Left ventricle myocardium inferior (tissue), 1 donor: ENCODE measurements at regions not wholly inside any gene's neighbourhood (a gene's known extent, or its start where the extent isn't known, plus 50 kb on each side); places are given as distances from the start of the nearest gene placed in this dataset.
"Not testable (repeated sequence)": the region's sequence is repeated elsewhere in the genome, so short reads cannot be mapped to it uniquely, and the experiment has no call there.

Source experiments
- DNase-seq: peaks from one replicate; pipeline ENCODE4 v3.0.0-alpha.2; 2020
- H3K27ac ChIP-seq: fragments of 200-600 bp; replicated peaks from 2 replicates; pipeline ENCODE4 v1.8.0; 2021
- H3K27me3 ChIP-seq: fragments of 200-600 bp; 2 replicates; pipeline ENCODE4 v1.8.0; 2021; ENCODE audit warnings: low read depth
- H3K36me3 ChIP-seq: fragments of 200-600 bp; 2 replicates; pipeline ENCODE4 v1.8.0; 2021
- H3K4me1 ChIP-seq: fragments of 200-600 bp; 2 replicates; pipeline ENCODE4 v1.8.0; 2021
- H3K4me3 ChIP-seq: fragments of 200-600 bp; 2 replicates; pipeline ENCODE4 v1.8.0; 2021; ENCODE audit warnings: mild to moderate bottlenecking, moderate library complexity
- H3K9me3 ChIP-seq: fragments of 200-600 bp; replicated peaks from 2 replicates; pipeline ENCODE4 v1.8.0; 2021
- CTCF ChIP-seq: fragments of 200-600 bp; IDR thresholded peaks from 2 replicates; pipeline ENCODE4 v1.8.0; 2021; ENCODE audit warnings: antibody characterized with exemption, mild to moderate bottlenecking, borderline replicate concordance
- intact Hi-C: fragments of 100-400 bp; cut with micrococcal nuclease; formaldehyde crosslinking; loops from one replicate; pipeline ENCODE4 v1.11.0; 2022
- donor health status: DM: no; HTN: yes; CAD: no; lungs with severe emphysema.

DNA sequence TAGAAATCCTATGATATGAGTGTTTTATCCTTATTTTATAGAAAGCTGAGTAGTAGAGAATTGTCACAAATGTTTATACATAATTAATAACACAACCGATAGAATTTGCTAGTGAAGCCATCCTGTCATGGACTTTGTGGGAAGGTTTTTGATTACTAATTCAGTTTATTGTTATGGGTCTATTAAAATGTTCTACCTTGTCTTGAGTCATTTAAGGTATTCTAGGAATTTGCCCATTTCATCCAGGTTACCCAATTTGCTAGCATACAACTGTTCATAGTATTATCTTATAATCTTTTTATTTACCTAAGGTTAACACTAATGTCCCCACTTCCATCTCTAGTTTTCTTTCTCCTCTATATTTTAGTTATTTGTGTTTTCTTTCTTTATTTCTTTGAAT lies 553.1 kb upstream of the ATXN7L3B start:
- no peak overlapping the region for H3K4me3 ChIP-seq
- no peak for TF ChIP-seq CTCF
- H3K9me3 ChIP-seq = peaks cover 8% of the 10 kb centered on the region
- H3K27me3 ChIP-seq = no peaks in the 10 kb centered on the region
- no peak for DNase-seq
- H3K27ac ChIP-seq = no peak overlapping the region
- intact Hi-C loops = no loop called here
- no peaks in the 10 kb centered on the region for H3K36me3 ChIP-seq
- H3K4me1 ChIP-seq = no peaks in the 10 kb centered on the region

DNA sequence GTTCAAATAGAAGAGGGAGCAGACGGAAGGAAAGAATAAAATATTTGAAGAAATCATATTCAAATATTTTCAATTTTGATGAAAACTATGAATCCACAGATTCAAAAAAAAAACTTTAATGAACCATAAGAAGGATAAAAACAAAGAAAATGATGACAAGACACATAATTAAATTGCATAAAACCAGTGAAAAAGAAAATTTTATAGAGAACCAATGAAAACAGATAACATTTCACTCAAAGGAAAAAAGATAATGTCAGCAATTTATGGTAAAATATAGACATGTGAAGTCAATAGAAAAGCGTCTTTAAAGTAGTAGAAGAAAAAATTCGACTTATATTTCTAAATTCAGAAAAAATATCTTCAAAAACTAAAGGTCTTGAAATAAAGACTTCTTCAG lies 546.5 kb upstream of the ATXN7L3B start:
- Histone ChIP-seq H3K9me3 (no peaks in the 10 kb centered on the region), H3K36me3 (no peaks in the 10 kb centered on the region), H3K4me1 (no peaks in the 10 kb centered on the region), H3K27me3 (no peaks in the 10 kb centered on the region), H3K27ac (no peak overlapping the region), H3K4me3 (no peak overlapping the region)
- intact Hi-C loops = no loop called here
- DNase-seq = no peak
- TF ChIP-seq CTCF = no peak

GRCh38 chr12:73998894-73999293 lies 538.7 kb upstream of the ATXN7L3B start:
- no peak for DNase-seq
- intact Hi-C loops = no loop called here
- Histone ChIP-seq H3K4me1 (no peaks in the 10 kb centered on the region), H3K36me3 (no peaks in the 10 kb centered on the region), H3K27me3 (no peaks in the 10 kb centered on the region), H3K9me3 (no peaks in the 10 kb centered on the region), H3K4me3 (no peak overlapping the region), H3K27ac (no peak overlapping the region)
- TF ChIP-seq CTCF = no peak

DNA sequence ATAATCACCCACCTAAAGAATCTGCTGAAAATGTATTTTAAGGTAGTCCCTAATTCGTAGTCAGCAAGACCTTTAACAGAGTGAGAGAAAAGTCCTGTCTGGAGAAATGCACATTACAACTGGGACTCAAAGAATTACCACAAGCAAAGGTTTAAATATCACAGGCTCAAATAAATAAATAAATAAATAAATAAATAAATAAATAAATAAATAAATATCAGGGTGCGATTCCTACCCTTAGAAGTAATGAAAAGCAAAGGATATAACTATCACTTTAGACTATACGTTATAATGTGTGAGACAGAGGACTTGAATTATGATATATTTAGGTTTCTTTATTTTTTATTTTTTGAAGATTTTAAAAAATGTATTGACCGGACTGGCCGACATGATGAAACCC lies 522.5 kb upstream of the ATXN7L3B start:
- DNase-seq = no peak
- Histone ChIP-seq H3K27ac (no peak overlapping the region), H3K4me3 (no peak overlapping the region), H3K27me3 (no peaks in the 10 kb centered on the region), H3K4me1 (no peaks in the 10 kb centered on the region), H3K9me3 (no peaks in the 10 kb centered on the region), H3K36me3 (no peaks in the 10 kb centered on the region)
- no peak for TF ChIP-seq CTCF
- intact Hi-C loops = no loop called here

GRCh38 chr12:74016324-74016723 lies 521.3 kb upstream of the ATXN7L3B start:
- intact Hi-C loops = not testable (repeated sequence)

GRCh38 chr12:74018849-74019248 lies 518.8 kb upstream of the ATXN7L3B start:
- DNase-seq = no peak
- H3K27ac ChIP-seq = no peak overlapping the region
- H3K27me3 ChIP-seq = no peaks in the 10 kb centered on the region
- no peak for TF ChIP-seq CTCF
- no peak overlapping the region for H3K4me3 ChIP-seq
- no peaks in the 10 kb centered on the region for H3K9me3 ChIP-seq
- intact Hi-C loops = no loop called here
- no peaks in the 10 kb centered on the region for H3K36me3 ChIP-seq
- H3K4me1 ChIP-seq = no peaks in the 10 kb centered on the region

More at GRCh38 chr12:74016324-74016723, 521.3 kb upstream of the ATXN7L3B start:
- H3K27me3 ChIP-seq, H3K9me3 ChIP-seq, H3K27ac ChIP-seq, H3K36me3 ChIP-seq, DNase-seq, H3K4me1 ChIP-seq, H3K4me3 ChIP-seq: not testable (repeated sequence)
